ENCODE measurements at regions not wholly inside any gene's neighbourhood (a gene's known extent, or its start where the extent isn't known, plus 50 kb on each side); places are given as distances from the start of the nearest gene placed in this dataset.

- TF ChIP-seq, protein P1, sequence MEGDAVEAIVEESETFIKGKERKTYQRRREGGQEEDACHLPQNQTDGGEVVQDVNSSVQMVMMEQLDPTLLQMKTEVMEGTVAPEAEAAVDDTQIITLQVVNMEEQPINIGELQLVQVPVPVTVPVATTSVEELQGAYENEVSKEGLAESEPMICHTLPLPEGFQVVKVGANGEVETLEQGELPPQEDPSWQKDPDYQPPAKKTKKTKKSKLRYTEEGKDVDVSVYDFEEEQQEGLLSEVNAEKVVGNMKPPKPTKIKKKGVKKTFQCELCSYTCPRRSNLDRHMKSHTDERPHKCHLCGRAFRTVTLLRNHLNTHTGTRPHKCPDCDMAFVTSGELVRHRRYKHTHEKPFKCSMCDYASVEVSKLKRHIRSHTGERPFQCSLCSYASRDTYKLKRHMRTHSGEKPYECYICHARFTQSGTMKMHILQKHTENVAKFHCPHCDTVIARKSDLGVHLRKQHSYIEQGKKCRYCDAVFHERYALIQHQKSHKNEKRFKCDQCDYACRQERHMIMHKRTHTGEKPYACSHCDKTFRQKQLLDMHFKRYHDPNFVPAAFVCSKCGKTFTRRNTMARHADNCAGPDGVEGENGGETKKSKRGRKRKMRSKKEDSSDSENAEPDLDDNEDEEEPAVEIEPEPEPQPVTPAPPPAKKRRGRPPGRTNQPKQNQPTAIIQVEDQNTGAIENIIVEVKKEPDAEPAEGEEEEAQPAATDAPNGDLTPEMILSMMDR (IDR thresholded peaks at IDR 0.05): no peak
- no peak for TF ChIP-seq POLR2A (IDR thresholded peaks at IDR 0.05)
- TF ChIP-seq EP300 (IDR thresholded peaks at IDR 0.05): no peak
Observed at GRCh38 chr2:207266648-207267047, 100.9 kb upstream of the KLF7 start.

Measured in ovary (tissue), 3 donors.